ENCODE measurements at regions not wholly inside any gene's neighbourhood (a gene's known extent, or its start where the extent isn't known, plus 50 kb on each side); places are given as distances from the start of the nearest gene placed in this dataset.

DNA sequence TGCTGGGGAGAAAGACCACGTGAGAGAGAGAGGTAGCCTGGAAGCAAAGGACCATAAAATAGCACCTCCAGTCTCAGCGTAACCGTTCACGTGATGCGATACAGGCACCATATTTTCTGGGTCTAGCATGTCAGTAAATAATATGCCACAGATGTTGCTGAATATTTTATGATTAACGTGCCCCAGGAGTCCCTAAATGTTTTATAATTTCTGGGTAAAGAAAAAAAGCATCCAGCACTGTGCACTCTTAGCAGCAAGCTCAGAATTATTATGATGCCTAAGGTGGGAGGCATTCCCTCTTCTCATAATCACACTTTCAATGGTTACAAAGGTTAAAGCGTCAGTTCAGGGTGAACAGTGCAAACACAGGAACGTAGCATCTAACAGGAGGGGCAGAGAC, 121.8 kb downstream of the CAVIN4 start:
- TF ChIP-seq POLR2A (IDR thresholded peaks at IDR 0.05) (no peak), CTCF (IDR thresholded peaks at IDR 0.05) (no peak)

Data from Peyer's patch (tissue), 4 donors.